ENCODE measurements at regions not wholly inside any gene's neighbourhood (a gene's known extent, or its start where the extent isn't known, plus 50 kb on each side); places are given as distances from the start of the nearest gene placed in this dataset.

GRCh38 chr1:75984781-75985180 lies 52.6 kb upstream of the ASB17 start:
- DNase-seq, result no peak

GRCh38 chr1:75985827-75986226 lies 53.6 kb upstream of the ASB17 start:
- DNase-seq, result no peak

- DNase-seq, result no peak
Measured at GRCh38 chr1:75986478-75986877, 54.3 kb upstream of the ASB17 start.

DNA sequence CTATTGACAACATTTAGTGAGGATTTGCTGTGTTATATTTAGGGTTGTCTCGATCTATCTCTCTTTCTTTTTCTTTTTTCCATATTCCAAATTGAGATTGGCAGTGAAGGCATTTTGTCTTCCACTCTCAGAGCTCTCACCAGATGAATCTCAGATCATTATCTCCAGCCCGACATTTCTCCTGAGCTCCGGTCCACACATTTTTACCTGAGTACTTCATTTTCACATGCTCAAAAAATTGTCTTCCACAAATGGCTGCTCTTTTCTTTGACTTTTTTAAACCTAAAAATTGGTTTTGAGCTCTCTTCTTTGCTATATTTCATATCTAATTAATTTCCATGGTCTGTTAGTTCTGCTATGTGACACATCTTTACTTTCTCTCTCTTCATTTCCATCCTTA lies 56.9 kb upstream of the ASB17 start:
- no peak for DNase-seq

DNA sequence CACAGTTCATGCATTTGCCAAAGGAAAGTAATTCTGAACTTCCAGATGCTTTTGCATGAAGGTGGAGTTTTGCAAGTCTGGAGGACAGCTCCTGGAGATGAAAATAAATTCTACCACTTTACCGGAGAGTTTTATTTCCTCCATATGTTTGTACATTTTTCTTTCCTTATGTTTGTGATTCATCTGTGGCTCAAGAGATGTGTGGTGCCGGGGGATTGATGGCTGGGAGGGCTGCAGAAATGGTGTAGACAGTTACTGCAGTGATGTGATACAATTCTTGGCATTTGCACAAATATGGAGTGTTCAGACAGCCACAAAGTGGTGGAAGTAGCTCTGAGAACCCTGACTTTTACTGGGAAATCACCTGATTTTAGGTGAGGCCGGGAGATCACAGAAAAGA lies 58.5 kb upstream of the ASB17 start:
- no peak for DNase-seq

DNA sequence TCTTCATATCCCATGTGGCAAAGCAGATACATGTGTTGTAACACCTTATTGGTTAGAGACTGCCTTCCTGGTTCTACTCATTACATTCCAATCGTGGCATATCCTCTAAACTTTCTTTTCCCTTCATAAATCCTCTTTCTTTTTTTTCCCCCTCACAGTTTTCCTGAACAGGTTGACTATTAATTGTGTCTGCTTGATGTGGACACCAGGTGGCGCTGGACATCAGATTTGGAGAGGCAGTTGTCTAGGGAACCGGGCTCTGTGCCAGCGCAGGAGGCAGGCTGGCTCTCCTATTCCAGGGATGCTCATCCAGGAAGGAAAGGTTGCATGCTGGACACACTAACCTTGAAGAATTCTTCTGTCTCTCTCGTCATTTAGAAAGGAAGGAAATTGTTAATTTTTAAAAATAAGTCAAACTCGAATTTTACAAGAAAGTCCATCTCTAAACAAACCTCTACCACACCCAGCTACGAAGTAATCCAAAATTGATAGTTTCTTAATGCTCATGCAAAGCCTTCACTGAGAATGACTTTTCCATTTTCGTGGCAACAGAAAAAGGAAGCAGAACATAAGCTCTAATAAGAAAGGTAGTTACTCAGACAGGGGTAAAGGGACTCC lies 59.4 kb upstream of the ASB17 start:
- DNase-seq, result peak; percentile 66 to 74

DNA sequence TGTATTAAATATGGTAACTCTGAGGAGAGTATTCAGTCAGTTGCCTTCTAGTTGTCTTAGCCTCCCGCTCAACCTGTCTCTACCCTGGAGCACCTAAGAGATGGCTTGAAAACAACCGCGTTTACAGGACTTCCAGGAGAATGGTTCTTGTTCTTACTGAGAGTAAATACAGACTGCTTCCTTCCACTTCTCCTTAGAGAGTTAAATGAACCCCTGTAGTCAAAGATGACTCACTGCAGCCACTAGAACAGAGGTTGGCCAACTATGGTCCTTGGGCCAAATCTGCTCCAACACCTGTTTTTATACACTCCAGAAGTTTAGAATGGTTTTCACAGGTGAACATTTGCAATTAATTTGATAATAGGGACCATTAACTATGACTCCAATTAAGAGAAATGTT lies 60.1 kb upstream of the ASB17 start:
- DNase-seq, result no peak

DNA sequence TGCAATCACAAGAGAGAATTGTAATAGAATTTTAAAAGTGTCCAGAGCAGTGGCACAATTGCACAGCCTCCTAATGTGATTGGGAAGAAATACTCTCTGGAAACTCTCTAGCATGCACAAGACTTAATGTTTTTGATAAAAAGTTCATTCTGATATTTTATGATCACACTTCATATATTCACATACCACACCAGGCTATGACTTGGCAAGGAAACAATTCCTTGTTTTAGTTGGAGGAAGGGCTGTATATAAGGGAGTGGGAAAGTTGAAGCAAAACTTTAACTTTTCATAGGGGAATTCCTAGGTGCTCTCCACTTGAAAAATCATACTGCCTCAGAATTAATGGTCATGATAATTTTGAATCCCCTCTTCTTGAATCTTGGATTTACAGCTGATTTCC lies 61.5 kb upstream of the ASB17 start:
- DNase-seq, result no peak

GRCh38 chr1:75996196-75996595 lies 64.0 kb upstream of the ASB17 start:
- DNase-seq, result no peak

DNA sequence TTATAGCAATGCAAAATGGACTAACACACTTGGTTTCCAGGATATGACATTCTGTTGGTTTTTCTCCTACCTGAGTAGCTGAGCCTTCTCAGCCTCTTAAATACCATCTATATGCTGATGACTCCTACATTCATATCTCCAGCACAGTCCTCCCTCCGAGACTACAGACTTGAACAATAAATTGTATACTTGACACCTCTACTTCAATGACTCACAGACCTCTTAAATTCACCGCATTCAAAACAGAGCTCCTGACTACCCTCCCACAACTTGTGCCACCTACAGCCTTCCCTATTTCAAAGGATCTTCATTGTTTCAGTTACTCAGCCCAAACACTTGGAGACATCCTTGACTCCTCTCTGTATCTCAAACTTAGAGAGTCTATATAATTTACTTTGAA lies 66.8 kb upstream of the ASB17 start:
- DNase-seq, result no peak

DNA sequence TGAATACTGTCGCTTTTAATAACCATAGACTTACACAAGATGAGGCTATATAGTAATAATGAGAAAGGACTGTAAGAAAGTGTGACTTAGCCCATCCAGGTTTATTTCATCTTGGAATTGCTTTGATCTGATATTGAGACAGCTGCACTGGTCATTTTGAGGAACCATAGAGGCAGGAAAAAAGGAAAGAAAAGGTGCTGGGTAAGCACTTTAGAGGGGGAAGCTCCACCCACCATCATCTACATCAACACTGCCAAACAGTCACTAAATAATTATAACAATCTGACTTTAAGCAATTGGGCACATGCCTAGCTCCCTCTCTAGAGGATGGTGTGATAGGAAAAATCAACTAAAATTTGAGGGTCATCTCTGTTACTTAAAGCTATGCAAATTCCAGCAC lies 70.6 kb upstream of the ST6GALNAC3 start:
- no peak for DNase-seq

- no peak for DNase-seq
Measured at GRCh38 chr1:76005765-76006164, 68.8 kb upstream of the ST6GALNAC3 start.

- no peak for DNase-seq
Measured at GRCh38 chr1:76006234-76006633, 68.3 kb upstream of the ST6GALNAC3 start.

DNA sequence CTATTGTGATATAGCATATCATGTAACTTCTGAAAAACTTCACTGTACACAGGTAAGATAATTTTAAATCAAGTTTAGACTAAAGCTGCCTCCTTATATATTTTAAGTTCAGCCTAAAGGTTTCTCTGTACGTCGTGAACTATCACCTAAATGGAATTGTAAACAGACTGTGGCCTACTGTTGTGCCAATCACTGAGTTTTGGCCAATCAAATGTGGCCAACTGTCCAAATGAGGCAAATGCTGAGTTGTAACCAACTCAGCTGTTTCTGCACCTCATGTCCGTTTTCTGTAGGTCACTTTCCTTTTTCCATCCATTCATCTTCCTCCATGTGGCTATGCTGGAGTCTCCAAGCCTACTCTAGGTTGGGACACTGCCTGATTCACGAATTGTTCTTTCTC lies 63.7 kb upstream of the ST6GALNAC3 start:
- no peak for DNase-seq

GRCh38 chr1:76012341-76013205 lies 62.0 kb upstream of the ST6GALNAC3 start:
- DNase-seq, result no peak

DNA sequence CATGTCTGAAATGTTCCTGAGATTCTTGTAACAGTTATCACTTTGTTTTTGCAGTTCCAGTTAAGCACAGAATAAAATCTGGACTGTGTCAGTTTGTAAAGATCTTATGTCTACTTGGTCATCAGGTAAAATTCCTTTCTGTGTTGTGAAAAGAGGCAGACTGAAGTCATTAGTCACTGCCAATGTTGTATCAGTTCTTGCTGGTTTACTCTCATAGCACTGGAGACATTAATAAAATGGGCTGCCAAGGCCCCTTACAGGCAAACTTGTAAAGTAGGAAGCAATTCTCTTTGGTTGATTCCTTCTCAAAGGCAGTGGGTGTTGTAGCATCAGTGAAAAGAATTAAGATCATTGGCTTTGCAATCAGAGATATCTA lies 61.4 kb upstream of the ST6GALNAC3 start:
- DNase-seq, result no peak

GRCh38 chr1:76015478-76016103 lies 59.0 kb upstream of the ST6GALNAC3 start:
- no peak for DNase-seq

DNA sequence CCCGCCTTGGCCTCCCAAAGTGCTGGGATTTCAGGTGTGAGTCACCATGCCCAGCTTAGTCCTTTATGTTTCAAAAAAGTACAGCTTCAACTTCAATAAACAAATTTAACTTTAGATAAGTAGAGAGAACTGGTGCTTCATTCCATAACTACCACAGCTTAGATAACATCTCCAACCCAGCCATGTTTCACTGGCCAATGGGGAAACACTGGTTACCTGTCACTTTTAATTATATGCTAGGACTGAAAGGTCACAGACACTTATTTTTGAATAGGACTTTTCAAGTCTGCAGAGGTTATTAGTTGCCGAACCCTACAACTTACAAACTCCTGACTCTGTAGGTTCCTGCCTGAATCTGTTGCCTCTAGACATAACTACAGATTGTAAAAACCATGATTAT lies 56.5 kb upstream of the ST6GALNAC3 start:
- DNase-seq, result no peak

DNA sequence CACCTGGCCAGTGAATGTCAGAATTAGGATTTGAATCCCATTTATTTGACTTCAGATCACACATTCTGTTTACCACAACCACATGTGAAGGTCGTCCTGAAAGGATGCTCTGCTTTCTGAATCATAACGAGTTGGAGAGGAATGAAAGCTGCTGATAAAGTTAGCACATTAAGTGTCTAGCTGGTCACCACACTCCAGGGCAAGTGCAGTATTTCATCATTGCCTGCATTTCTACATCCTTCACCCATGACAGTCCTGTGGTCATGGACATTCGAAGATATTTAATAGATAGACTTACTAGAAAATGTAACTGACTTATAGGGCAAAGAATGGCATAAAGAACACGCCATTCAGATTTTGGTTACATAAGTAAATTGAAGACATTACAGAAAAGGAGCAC lies 52.7 kb upstream of the ST6GALNAC3 start:
- no peak for DNase-seq

DNA sequence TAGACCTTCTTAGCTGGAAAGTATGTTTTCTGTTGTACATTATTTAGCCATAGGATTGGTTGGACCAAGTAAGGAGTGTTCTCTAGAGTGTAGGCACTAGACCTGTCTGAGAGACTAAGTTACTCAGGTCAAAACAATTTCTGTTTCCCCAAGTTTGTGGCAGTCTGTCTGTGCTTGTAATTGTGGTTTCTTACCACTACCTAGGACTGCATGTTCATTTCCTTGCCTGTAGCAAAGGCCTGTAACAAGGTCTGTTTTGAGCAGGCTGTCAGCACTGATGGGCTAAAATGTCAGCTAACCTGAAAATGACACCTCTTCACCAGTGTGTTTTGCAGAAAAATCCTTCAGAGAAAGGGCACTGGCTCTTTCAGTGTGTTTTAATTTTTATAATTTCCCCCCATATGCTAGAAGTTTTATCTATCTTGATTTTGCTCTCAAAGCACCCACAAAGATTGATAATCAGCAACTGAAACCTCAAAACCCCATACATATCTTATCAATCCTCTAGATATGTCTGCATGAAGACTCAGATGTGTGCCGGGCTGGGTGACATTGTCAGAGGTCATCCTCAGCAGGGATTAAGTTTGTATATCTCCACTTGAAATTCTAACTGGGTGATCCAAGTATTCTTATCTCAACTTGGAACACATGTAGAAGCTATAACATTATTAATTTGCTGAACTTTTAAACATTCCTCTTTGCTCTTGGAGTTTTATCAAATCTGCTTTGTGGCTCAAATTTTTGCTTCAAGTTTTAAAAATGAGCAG lies 50.7 kb upstream of the ST6GALNAC3 start:
- no peak for DNase-seq

All from NCI-H1930 (cell line).